ENCODE measurements at regions not wholly inside any gene's neighbourhood (a gene's known extent, or its start where the extent isn't known, plus 50 kb on each side); places are given as distances from the start of the nearest gene placed in this dataset.

GRCh38 chr6:163956571-163957407 lies 542.3 kb downstream of the QKI start:
- no peaks in the 10 kb centered on the region for H3K27me3 ChIP-seq (ENCODE audit: control insufficient read depth, insufficient read depth, low read length)
- no peaks in the 10 kb centered on the region for H3K36me3 ChIP-seq (ENCODE audit: control insufficient read depth, insufficient read depth, low read length)
- TF ChIP-seq, protein P1, sequence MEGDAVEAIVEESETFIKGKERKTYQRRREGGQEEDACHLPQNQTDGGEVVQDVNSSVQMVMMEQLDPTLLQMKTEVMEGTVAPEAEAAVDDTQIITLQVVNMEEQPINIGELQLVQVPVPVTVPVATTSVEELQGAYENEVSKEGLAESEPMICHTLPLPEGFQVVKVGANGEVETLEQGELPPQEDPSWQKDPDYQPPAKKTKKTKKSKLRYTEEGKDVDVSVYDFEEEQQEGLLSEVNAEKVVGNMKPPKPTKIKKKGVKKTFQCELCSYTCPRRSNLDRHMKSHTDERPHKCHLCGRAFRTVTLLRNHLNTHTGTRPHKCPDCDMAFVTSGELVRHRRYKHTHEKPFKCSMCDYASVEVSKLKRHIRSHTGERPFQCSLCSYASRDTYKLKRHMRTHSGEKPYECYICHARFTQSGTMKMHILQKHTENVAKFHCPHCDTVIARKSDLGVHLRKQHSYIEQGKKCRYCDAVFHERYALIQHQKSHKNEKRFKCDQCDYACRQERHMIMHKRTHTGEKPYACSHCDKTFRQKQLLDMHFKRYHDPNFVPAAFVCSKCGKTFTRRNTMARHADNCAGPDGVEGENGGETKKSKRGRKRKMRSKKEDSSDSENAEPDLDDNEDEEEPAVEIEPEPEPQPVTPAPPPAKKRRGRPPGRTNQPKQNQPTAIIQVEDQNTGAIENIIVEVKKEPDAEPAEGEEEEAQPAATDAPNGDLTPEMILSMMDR (IDR thresholded peaks at IDR 0.05; ENCODE audit: insufficient read depth, low read length, poor library complexity, severe bottlenecking): peak; percentile 88
- no peak for DNase-seq (ENCODE audit: low read depth)
- no peak overlapping the region for H3K4me3 ChIP-seq (ENCODE audit: low read depth, low read length)

DNA sequence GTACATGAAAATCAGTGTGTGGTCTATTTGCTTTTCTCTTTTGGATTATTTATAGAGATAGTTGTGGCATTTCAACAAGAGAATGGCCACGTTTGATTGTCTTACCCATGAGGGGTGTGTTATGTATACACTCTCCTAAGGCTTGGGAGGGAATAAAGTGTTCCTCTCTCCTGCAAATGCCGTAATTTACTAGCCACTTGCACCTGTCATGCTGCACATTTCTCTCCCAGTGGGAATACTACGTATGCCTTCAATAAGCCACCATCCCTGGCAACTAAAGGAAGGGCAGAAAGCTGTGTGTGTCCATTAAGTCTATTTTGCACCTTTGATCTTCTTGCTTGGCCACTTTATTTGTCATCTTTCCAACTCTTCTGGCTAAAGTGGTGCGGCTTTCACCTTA lies 541.2 kb downstream of the QKI start:
- H3K4me3 ChIP-seq (ENCODE audit: low read depth, low read length): no peak overlapping the region
- TF ChIP-seq, protein P1 (IDR thresholded peaks at IDR 0.05; ENCODE audit: insufficient read depth, low read length, poor library complexity, severe bottlenecking): no peak
- H3K27me3 ChIP-seq (ENCODE audit: control insufficient read depth, insufficient read depth, low read length): no peaks in the 10 kb centered on the region
- no peak for DNase-seq (ENCODE audit: low read depth)
- H3K36me3 ChIP-seq (ENCODE audit: control insufficient read depth, insufficient read depth, low read length): no peaks in the 10 kb centered on the region

GRCh38 chr6:163955096-163955495 lies 540.6 kb downstream of the QKI start:
- TF ChIP-seq, protein P1 (IDR thresholded peaks at IDR 0.05; ENCODE audit: insufficient read depth, low read length, poor library complexity, severe bottlenecking): no peak
- H3K36me3 ChIP-seq (ENCODE audit: control insufficient read depth, insufficient read depth, low read length): no peaks in the 10 kb centered on the region
- no peaks in the 10 kb centered on the region for H3K27me3 ChIP-seq (ENCODE audit: control insufficient read depth, insufficient read depth, low read length)
- DNase-seq (ENCODE audit: low read depth): no peak
- H3K4me3 ChIP-seq (ENCODE audit: low read depth, low read length): no peak overlapping the region

DNA sequence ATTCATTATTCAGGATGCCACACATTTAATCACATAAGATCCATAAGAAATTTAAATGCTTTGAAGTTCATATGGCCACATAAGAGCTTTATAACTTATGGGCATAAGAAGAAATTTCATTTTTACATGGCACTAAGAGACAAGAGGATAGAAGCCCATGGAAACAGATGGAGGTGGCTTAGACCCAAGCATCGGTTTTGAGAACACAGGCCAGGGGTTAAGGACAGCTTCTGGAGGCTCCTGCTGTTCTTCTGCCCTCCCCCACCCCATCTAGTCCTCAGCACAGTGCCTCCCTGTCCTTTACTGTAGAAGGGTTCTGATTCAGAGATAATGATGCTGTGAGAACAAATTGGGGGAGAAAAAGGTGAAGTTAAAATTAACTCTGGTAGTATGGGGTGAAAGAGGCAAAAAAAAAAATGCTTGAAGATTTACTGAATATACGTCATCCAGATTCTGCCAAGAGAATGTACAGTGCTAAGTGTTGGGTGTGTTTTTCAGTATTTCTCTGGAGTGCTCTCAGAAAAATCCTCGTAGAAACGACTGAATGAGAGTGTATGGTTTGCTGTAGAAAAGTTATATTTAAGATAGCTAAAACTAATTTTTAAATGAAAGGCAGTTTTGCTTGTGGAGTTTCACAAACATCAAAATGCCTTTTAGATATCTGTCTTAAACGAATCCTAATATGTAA lies 539.7 kb downstream of the QKI start:
- Histone ChIP-seq H3K27me3 (ENCODE audit: control insufficient read depth, insufficient read depth, low read length) (no peaks in the 10 kb centered on the region), H3K36me3 (ENCODE audit: control insufficient read depth, insufficient read depth, low read length) (no peaks in the 10 kb centered on the region)
- TF ChIP-seq, protein P1 (IDR thresholded peaks at IDR 0.05; ENCODE audit: insufficient read depth, low read length, poor library complexity, severe bottlenecking): no peak

DNA sequence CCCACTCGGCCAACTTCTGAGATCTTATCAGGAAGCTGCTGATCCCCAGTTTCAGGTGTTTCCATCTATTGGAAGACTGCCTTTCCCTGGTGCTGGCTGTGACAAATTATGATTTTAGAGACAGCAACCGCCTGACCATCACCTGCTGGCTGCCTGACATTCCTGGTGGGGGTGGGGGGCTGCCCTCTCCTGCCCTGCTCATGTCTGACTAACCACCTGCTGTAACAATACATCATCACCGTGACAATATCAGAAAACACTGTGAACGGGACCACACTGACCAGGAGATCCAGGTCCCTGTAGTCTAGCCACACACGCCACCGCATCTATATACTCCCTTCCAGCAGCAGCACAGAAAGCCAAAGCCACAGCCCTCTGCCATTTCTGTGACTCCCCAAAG lies 537.5 kb downstream of the QKI start:
- no peak for DNase-seq (ENCODE audit: low read depth)
- TF ChIP-seq, protein P1 (IDR thresholded peaks at IDR 0.05; ENCODE audit: insufficient read depth, low read length, poor library complexity, severe bottlenecking): no peak

More for the DNA sequence above, 539.7 kb downstream of the QKI start:
- H3K4me3 ChIP-seq (ENCODE audit: low read depth, low read length): no peak overlapping the region
- no peak for DNase-seq (ENCODE audit: low read depth)

More for the DNA sequence above, 537.5 kb downstream of the QKI start:
- Histone ChIP-seq H3K36me3 (ENCODE audit: control insufficient read depth, insufficient read depth, low read length) (no peaks in the 10 kb centered on the region), H3K27me3 (ENCODE audit: control insufficient read depth, insufficient read depth, low read length) (no peaks in the 10 kb centered on the region), H3K4me3 (ENCODE audit: low read depth, low read length) (no peak overlapping the region)
